DMS114 treated with DMSO at 0.1 percent for 48 hours (cell line): ENCODE measurements at regions not wholly inside any gene's neighbourhood (a gene's known extent, or its start where the extent isn't known, plus 50 kb on each side); places are given as distances from the start of the nearest gene placed in this dataset.
"Not testable (repeated sequence)": the region's sequence is repeated elsewhere in the genome, so short reads cannot be mapped to it uniquely, and the experiment has no call there.

Experiments used
- DNase-seq: peaks from one replicate; lab custom pipeline; 2025; ENCODE audit not compliant: unreplicated experiment; lab: John Stamatoyannopoulos, UW

- not testable (repeated sequence) for DNase-seq
These were observed 102.2 kb upstream of the PDE10A start for GRCh38 chr6:165765256-165765655.

- DNase-seq = no peak
These were observed 99.8 kb upstream of the PDE10A start for GRCh38 chr6:165762876-165763275.

- DNase-seq = no peak
These were observed 99.1 kb upstream of the PDE10A start for GRCh38 chr6:165762125-165762524.

GRCh38 chr6:165760803-165761185, 97.8 kb upstream of the PDE10A start:
- DNase-seq = no peak

GRCh38 chr6:165760126-165760802, 97.2 kb upstream of the PDE10A start:
- no peak for DNase-seq

GRCh38 chr6:165758441-165758840, 95.4 kb upstream of the PDE10A start:
- no peak for DNase-seq

- no peak for DNase-seq
These were observed 92.5 kb upstream of the PDE10A start for GRCh38 chr6:165755583-165755982.

GRCh38 chr6:165753506-165753905, 90.5 kb upstream of the PDE10A start:
- DNase-seq = no peak

DNA sequence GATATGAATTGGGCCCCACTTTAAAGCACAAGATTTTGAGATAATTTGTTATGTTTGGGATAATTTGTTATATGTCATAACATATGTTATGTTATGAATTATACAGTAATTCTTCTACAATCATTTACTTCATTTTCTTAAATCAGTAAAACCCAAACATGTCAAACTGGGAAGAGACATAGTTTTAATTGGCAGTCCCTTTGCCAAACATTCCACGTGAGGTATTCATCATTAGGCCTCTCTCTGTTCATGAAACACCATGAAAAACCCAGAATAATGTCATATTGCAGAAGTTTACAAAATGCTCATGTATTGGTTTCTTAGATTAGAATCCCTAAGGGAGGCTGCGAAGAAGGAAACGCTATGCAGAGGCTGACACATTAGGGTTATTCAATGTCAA, 89.4 kb upstream of the PDE10A start:
- no peak for DNase-seq

DNA sequence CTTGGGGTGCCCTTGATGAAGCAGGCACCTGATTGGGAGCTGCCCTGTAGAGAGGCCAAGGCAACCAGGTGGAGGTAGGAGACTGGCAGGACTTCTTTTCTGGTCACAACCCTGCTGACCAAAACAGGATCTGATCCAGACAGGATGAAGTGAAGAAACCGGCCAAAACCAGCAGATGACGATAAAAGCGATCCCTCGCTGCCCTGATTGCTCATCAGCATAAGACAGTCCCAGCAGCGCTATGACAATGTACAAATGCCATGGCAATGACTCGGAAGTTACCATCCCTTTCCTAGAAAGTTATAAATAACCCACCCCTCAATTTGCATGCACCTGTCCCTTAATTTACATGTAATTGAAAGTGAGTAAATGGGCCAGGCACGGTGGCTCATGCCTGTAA, 88.4 kb upstream of the PDE10A start:
- DNase-seq = no peak

GRCh38 chr6:165749163-165749562, 86.1 kb upstream of the PDE10A start:
- no peak for DNase-seq

- DNase-seq = no peak
These were observed 85.3 kb upstream of the PDE10A start for GRCh38 chr6:165748390-165748789.

- DNase-seq = no peak
These were observed 84.9 kb upstream of the PDE10A start for GRCh38 chr6:165747963-165748362.

- DNase-seq = no peak
These were observed 83.3 kb upstream of the PDE10A start for GRCh38 chr6:165746331-165746730.

GRCh38 chr6:165745492-165745891, 82.5 kb upstream of the PDE10A start:
- no peak for DNase-seq

- no peak for DNase-seq
These were observed 81.7 kb upstream of the PDE10A start for GRCh38 chr6:165744555-165745228.

- no peak for DNase-seq
These were observed 80.4 kb upstream of the PDE10A start for GRCh38 chr6:165743366-165743898.

- no peak for DNase-seq
These were observed 79.0 kb upstream of the PDE10A start for GRCh38 chr6:165742047-165742446.

DNA sequence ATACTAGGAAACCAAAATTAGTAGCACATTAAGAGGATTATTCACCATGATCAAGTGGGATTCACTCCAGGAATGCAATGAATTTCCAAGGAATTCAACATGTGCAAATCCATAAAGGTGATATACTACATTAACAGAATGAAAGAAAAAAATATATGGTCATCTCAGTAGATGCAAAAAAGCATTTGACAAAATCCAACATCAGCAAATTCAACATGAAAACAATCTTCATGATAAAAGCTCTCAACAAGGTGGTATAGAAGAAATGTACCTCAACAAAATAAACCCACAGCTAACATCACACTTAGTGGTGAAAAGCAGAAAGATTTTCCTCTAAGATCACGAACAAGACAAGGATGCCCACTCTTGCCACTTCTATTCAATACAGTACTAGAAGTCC, 74.4 kb upstream of the PDE10A start:
- no peak for DNase-seq

DNA sequence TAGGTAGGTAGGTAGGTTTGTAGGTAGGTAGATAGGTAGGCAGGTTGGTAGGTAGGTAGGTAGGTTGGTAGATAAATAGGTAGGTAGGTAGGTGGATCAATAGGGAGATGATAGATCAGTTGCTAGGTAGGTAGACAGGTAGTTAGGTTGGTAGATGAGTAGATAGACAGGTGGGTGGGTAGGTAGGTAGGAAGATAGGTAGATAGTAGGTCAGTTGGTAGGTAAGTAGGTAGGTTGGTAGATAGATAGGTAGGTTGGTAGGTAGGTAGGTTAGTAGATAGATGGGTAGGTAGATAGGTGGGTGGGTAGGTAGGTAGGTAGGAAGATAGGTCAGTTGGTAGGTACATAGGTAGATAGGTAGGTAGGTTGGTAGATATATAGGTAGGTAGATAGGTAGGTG, 72.0 kb upstream of the PDE10A start:
- no peak for DNase-seq

- no peak for DNase-seq
These were observed 70.4 kb upstream of the PDE10A start for GRCh38 chr6:165733489-165733791.

DNA sequence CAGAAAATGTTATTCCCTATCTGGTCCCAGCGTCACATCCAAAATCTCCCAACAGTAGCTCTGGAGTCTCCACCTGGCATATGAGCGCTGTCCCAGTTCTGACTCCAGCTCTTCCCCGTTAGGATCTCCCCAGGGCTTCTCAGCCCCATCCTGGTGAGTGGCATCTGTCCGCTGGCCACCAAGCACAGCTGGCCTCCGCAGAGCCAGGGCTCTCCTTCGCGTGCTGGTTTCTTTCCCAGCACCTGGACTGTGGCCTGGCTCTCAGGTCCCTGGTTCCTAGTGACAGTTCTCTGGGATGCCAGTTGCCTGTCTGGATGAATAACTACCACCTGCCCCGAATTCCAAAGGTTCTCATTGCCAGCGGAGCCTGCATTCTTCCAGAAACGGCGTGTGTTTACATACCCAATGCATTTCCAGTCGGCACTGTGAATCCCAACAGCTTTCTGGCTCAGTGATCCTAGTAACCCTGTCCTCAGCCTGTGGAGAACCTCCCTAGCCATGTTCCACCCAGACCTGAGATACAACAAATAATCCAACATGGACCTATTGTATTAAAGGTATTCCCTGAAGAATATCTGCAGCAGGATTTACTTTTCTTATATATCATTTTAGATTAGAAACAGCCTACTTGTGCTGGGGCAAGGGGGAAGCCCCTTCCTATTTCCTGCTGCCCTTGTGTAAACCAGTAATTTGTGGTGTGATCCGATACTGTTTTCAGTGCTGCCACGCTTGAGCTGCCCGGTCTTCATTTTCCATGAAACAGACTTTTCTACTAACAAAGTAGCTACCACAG, 69.9 kb upstream of the PDE10A start:
- DNase-seq = no peak
